WTC11 (cell line): ENCODE measurements at regions not wholly inside any gene's neighbourhood (a gene's known extent, or its start where the extent isn't known, plus 50 kb on each side); places are given as distances from the start of the nearest gene placed in this dataset.

Source experiments
- ATAC-seq: fragments of 200-7000 bp; cut with Tn5 transposase; 2 replicates; pipeline ENCODE4 v1.10.0; 2021; ENCODE audit warnings: mild to moderate bottlenecking, moderate library complexity
- CTCF ChIA-PET: fragments of 300-600 bp; sonication (Branson Sonifier 250); formaldehyde crosslinking; loops from one replicate; lab custom pipeline; 2021; ENCODE audit warnings: antibody characterized with exemption; lab: Charles Lee
- POLR2A ChIA-PET: fragments of 350-600 bp; sonication (Branson Sonifier 250); formaldehyde crosslinking; loops from one replicate; lab custom pipeline; 2021; ENCODE audit warnings: antibody characterized with exemption; lab: Charles Lee
- DNase-seq: peaks from one replicate; pipeline ENCODE4 v3.0.0; 2021; ENCODE audit warnings: low spot score
- H3K27ac Mint-ChIP-seq: 2 replicates; pipeline ENCODE4 v1.8.0; 2021; ENCODE audit warnings: mixed read lengths
- H3K27me3 Mint-ChIP-seq: 2 replicates; pipeline ENCODE4 v1.8.0; 2021; ENCODE audit warnings: low read depth, mild to moderate bottlenecking, moderate library complexity, mixed read lengths
- H3K36me3 Mint-ChIP-seq: 2 replicates; pipeline ENCODE4 v1.8.0; 2021; ENCODE audit warnings: mixed read lengths
- H3K4me1 Mint-ChIP-seq: 2 replicates; pipeline ENCODE4 v1.8.0; 2022; ENCODE audit warnings: mixed read lengths
- H3K4me3 Mint-ChIP-seq: 2 replicates; pipeline ENCODE4 v1.8.0; 2021; ENCODE audit warnings: mild to moderate bottlenecking, moderate library complexity, mixed read lengths
- H3K9me3 Mint-ChIP-seq: 2 replicates; pipeline ENCODE4 v1.8.0; 2021; ENCODE audit warnings: mixed read lengths
- ATF1 ChIP-seq: sonication (generic); formaldehyde crosslinking; IDR thresholded peaks from 2 replicates; pipeline ENCODE4 v1.8.1; 2023; ENCODE audit warnings: mild to moderate bottlenecking, moderate library complexity, missing genetic modification reagents
- FOXJ3 ChIP-seq: sonication (generic); formaldehyde crosslinking; IDR thresholded peaks from 2 replicates; pipeline ENCODE4 v1.9.0; 2021; ENCODE audit warnings: missing genetic modification reagents, mild to moderate bottlenecking, borderline replicate concordance
- FOXK1 ChIP-seq: sonication (generic); formaldehyde crosslinking; IDR thresholded peaks from 2 replicates; pipeline ENCODE4 v1.8.0; 2022; ENCODE audit warnings: mild to moderate bottlenecking, moderate library complexity, missing genetic modification reagents
- GTF2I ChIP-seq: fragments of 250-450 bp; sonication (Bioruptor Pico); conservative IDR thresholded peaks from 2 replicates; pipeline ENCODE4 v1.4.0; 2021; ENCODE audit warnings: mild to moderate bottlenecking
- JAZF1 ChIP-seq: fragments of 250-450 bp; sonication (Bioruptor Pico); IDR thresholded peaks from 2 replicates; pipeline ENCODE4 v1.9.0; 2021; ENCODE audit warnings: moderate library complexity, mild to moderate bottlenecking, inconsistent platforms
- NFE2L1 ChIP-seq: sonication (generic); formaldehyde crosslinking; IDR thresholded peaks from 2 replicates; pipeline ENCODE4 v1.8.1; 2023; ENCODE audit warnings: missing genetic modification reagents
- RORB ChIP-seq: fragments of 250-450 bp; sonication (Bioruptor Pico); IDR thresholded peaks from 2 replicates; pipeline ENCODE4 v1.9.0; 2021; ENCODE audit warnings: mild to moderate bottlenecking
- SOX15 ChIP-seq: fragments of 250-450 bp; sonication (Bioruptor Pico); IDR thresholded peaks from 2 replicates; pipeline ENCODE4 v1.9.0; 2021; ENCODE audit warnings: mild to moderate bottlenecking
- SP1 ChIP-seq: sonication (generic); formaldehyde crosslinking; conservative IDR thresholded peaks from 2 replicates; pipeline ENCODE4 v1.8.1; 2022; ENCODE audit warnings: missing genetic modification reagents
- ZBTB21 ChIP-seq: sonication (generic); formaldehyde crosslinking; IDR thresholded peaks from 2 replicates; pipeline ENCODE4 v1.8.1; 2023; ENCODE audit warnings: mild to moderate bottlenecking, missing genetic modification reagents, borderline replicate concordance
- ZNF121 ChIP-seq: sonication (generic); formaldehyde crosslinking; IDR thresholded peaks from 2 replicates; pipeline ENCODE4 v1.8.0; 2023; ENCODE audit warnings: missing genetic modification reagents
- ZNF138 ChIP-seq: sonication (generic); formaldehyde crosslinking; conservative IDR thresholded peaks from 2 replicates; pipeline ENCODE4 v1.8.1; 2022; ENCODE audit warnings: mild to moderate bottlenecking, moderate library complexity, missing genetic modification reagents
- ZNF232 ChIP-seq: sonication (generic); formaldehyde crosslinking; IDR thresholded peaks from 2 replicates; pipeline ENCODE4 v1.8.0; 2022; ENCODE audit warnings: mild to moderate bottlenecking, missing genetic modification reagents
- ZNF263 ChIP-seq: sonication (generic); formaldehyde crosslinking; IDR thresholded peaks from 2 replicates; pipeline ENCODE4 v1.8.1; 2022; ENCODE audit warnings: low read depth, mild to moderate bottlenecking, moderate library complexity, missing genetic modification reagents
- ZNF416 ChIP-seq: fragments of 250-450 bp; sonication (Bioruptor Pico); IDR thresholded peaks from 2 replicates; pipeline ENCODE4 v1.9.0; 2021; ENCODE audit warnings: mild to moderate bottlenecking, inconsistent platforms
- TF ChIP-seq, protein P1 (sequence below): sonication (generic); formaldehyde crosslinking; conservative IDR thresholded peaks from 2 replicates; pipeline ENCODE4 v1.8.1; 2023; ENCODE audit warnings: mild to moderate bottlenecking, low read depth, missing genetic modification reagents, moderate library complexity
- TF ChIP-seq, protein P2 (sequence below): sonication (generic); formaldehyde crosslinking; IDR thresholded peaks from 2 replicates; pipeline ENCODE4 v1.8.1; 2022; ENCODE audit warnings: mild to moderate bottlenecking, missing genetic modification reagents, moderate library complexity, borderline replicate concordance
- TF ChIP-seq, protein P3 (sequence below): sonication (generic); formaldehyde crosslinking; IDR thresholded peaks from 2 replicates; pipeline ENCODE4 v1.8.1; 2023; ENCODE audit warnings: mild to moderate bottlenecking, missing genetic modification reagents, moderate library complexity
- TF ChIP-seq, protein P4 (sequence below): sonication (generic); formaldehyde crosslinking; IDR thresholded peaks from 2 replicates; pipeline ENCODE4 v1.8.1; 2022; ENCODE audit warnings: mild to moderate bottlenecking, moderate library complexity, missing genetic modification reagents
- TF ChIP-seq, protein P5 (sequence below): sonication (generic); formaldehyde crosslinking; IDR thresholded peaks from 2 replicates; pipeline ENCODE4 v1.8.0; 2022; ENCODE audit warnings: mild to moderate bottlenecking, missing genetic modification reagents
- TF ChIP-seq, protein P6 (sequence below): sonication (generic); formaldehyde crosslinking; IDR thresholded peaks from 2 replicates; pipeline ENCODE4 v1.8.0; 2022; ENCODE audit warnings: mild to moderate bottlenecking, missing genetic modification reagents
- TF ChIP-seq, protein P7 (sequence below): fragments of 250-450 bp; sonication (Bioruptor Pico); IDR thresholded peaks from 2 replicates; pipeline ENCODE4 v2.1.2; 2022; ENCODE audit warnings: mild to moderate bottlenecking, moderate library complexity
- TF ChIP-seq, protein P8 (sequence below): sonication (generic); formaldehyde crosslinking; IDR thresholded peaks from 2 replicates; pipeline ENCODE4 v1.8.0; 2023; ENCODE audit warnings: missing genetic modification reagents
- TF ChIP-seq, protein P9 (sequence below): fragments of 250-450 bp; sonication (Bioruptor Pico); IDR thresholded peaks from 2 replicates; pipeline ENCODE4 v1.9.0; 2021; ENCODE audit warnings: mild to moderate bottlenecking
- TF ChIP-seq, protein P10 (sequence below): sonication (generic); formaldehyde crosslinking; conservative IDR thresholded peaks from 2 replicates; pipeline ENCODE4 v1.8.1; 2022; ENCODE audit warnings: mild to moderate bottlenecking, missing genetic modification reagents

DNA sequence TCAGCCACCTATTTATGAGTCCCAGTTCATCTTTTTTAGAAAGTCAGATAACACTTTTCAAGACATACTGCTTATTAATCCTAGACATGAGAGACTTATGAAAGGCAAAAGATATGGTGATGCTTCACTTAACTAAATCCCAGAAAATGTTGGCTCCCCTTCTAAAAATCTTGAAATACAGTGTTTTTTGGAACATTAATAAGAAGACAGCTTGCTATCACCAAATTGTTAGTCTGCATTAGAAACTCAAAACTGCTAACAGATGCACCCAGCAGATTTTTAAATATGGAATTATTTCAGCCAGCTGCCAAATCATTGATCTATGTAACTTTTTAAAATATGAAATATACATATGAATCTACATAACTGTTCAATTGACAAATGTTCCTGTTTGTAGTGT, 108.6 kb upstream of the TIAM2 start:
- no peak for ATAC-seq
- no peak overlapping the region for H3K4me3 Mint-ChIP-seq

DNA sequence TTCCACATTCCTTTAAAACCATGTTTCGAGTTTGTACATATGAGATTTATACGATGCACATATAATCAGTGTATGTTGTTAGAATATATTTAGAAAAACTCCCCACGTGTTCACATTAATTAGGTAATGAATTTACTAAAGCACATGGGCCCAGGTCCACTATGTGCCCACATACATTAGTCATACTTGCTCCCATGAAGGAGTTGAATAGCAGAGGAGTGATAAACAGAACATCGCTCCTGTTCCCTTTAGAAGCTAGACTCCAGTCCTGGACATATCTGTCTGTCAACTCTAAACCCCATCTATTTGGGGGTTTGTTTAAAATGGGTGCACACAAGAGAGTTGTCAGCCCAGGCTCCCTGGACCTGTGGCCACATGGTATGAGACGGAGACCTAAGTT, 108.1 kb upstream of the TIAM2 start:
- ATAC-seq (no peak), DNase-seq (no peak)
- no peaks in the 10 kb centered on the region for H3K27me3 Mint-ChIP-seq
- 0 out of 2 replicates have a peak, but pooled peaks cover 8% of the 10 kb centered on the region for H3K36me3 Mint-ChIP-seq
- H3K9me3 Mint-ChIP-seq: 0 out of 2 replicates have a peak, but pooled peaks cover 4% of the 10 kb centered on the region
- ChIA-PET CTCF (interaction anchor here (1.9 kb wide), 1 partner anchor 19 kb away, joined by 6 read pairs; no protein-coding TSS in a partner anchor), POLR2A (no interaction called here)
- H3K4me3 Mint-ChIP-seq: no peak overlapping the region
- H3K27ac Mint-ChIP-seq: no peak overlapping the region
- H3K4me1 Mint-ChIP-seq: peaks cover 8% of the 10 kb centered on the region
- TF ChIP-seq, protein P1, sequence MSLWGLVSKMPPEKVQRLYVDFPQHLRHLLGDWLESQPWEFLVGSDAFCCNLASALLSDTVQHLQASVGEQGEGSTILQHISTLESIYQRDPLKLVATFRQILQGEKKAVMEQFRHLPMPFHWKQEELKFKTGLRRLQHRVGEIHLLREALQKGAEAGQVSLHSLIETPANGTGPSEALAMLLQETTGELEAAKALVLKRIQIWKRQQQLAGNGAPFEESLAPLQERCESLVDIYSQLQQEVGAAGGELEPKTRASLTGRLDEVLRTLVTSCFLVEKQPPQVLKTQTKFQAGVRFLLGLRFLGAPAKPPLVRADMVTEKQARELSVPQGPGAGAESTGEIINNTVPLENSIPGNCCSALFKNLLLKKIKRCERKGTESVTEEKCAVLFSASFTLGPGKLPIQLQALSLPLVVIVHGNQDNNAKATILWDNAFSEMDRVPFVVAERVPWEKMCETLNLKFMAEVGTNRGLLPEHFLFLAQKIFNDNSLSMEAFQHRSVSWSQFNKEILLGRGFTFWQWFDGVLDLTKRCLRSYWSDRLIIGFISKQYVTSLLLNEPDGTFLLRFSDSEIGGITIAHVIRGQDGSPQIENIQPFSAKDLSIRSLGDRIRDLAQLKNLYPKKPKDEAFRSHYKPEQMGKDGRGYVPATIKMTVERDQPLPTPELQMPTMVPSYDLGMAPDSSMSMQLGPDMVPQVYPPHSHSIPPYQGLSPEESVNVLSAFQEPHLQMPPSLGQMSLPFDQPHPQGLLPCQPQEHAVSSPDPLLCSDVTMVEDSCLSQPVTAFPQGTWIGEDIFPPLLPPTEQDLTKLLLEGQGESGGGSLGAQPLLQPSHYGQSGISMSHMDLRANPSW (CRISPR knock-in tag): no peak
- TF ChIP-seq SOX15 (no peak), ZNF416 (CRISPR knock-in tag) (no peak), FOXK1 (no peak), ZBTB21 (CRISPR knock-in tag) (no peak), ZNF121 (CRISPR knock-in tag) (no peak), RORB (CRISPR knock-in tag) (no peak)
- TF ChIP-seq, protein P2, sequence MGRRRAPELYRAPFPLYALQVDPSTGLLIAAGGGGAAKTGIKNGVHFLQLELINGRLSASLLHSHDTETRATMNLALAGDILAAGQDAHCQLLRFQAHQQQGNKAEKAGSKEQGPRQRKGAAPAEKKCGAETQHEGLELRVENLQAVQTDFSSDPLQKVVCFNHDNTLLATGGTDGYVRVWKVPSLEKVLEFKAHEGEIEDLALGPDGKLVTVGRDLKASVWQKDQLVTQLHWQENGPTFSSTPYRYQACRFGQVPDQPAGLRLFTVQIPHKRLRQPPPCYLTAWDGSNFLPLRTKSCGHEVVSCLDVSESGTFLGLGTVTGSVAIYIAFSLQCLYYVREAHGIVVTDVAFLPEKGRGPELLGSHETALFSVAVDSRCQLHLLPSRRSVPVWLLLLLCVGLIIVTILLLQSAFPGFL: no peak
- TF ChIP-seq, protein P3, sequence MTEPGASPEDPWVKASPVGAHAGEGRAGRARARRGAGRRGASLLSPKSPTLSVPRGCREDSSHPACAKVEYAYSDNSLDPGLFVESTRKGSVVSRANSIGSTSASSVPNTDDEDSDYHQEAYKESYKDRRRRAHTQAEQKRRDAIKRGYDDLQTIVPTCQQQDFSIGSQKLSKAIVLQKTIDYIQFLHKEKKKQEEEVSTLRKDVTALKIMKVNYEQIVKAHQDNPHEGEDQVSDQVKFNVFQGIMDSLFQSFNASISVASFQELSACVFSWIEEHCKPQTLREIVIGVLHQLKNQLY (CRISPR knock-in tag): no peak

More for the DNA sequence above, 108.6 kb upstream of the TIAM2 start:
- CTCF ChIA-PET: interaction anchor here (1.9 kb wide), 1 partner anchor 18 kb away, joined by 6 read pairs; no protein-coding TSS in a partner anchor
- 0 out of 2 replicates have a peak, but pooled peaks cover 4% of the 10 kb centered on the region for H3K9me3 Mint-ChIP-seq
- 0 out of 2 replicates have a peak, but pooled peaks cover 8% of the 10 kb centered on the region for H3K36me3 Mint-ChIP-seq
- H3K27me3 Mint-ChIP-seq: no peaks in the 10 kb centered on the region
- TF ChIP-seq ZNF263 (no peak), ZNF138 (CRISPR knock-in tag) (no peak), SP1 (CRISPR knock-in tag) (no peak), FOXJ3 (no peak), JAZF1 (no peak), NFE2L1 (CRISPR knock-in tag) (no peak), ATF1 (CRISPR knock-in tag) (no peak), GTF2I (CRISPR knock-in tag) (no peak), ZNF232 (CRISPR knock-in tag) (no peak)
- TF ChIP-seq, protein P4, sequence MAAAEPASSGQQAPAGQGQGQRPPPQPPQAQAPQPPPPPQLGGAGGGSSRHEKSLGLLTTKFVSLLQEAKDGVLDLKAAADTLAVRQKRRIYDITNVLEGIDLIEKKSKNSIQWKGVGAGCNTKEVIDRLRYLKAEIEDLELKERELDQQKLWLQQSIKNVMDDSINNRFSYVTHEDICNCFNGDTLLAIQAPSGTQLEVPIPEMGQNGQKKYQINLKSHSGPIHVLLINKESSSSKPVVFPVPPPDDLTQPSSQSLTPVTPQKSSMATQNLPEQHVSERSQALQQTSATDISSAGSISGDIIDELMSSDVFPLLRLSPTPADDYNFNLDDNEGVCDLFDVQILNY: no peak
- TF ChIP-seq, protein P5, sequence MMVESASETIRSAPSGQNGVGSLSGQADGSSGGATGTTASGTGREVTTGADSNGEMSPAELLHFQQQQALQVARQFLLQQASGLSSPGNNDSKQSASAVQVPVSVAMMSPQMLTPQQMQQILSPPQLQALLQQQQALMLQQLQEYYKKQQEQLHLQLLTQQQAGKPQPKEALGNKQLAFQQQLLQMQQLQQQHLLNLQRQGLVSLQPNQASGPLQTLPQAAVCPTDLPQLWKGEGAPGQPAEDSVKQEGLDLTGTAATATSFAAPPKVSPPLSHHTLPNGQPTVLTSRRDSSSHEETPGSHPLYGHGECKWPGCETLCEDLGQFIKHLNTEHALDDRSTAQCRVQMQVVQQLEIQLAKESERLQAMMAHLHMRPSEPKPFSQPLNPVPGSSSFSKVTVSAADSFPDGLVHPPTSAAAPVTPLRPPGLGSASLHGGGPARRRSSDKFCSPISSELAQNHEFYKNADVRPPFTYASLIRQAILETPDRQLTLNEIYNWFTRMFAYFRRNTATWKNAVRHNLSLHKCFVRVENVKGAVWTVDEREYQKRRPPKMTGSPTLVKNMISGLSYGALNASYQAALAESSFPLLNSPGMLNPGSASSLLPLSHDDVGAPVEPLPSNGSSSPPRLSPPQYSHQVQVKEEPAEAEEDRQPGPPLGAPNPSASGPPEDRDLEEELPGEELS (CRISPR knock-in tag): no peak
- TF ChIP-seq, protein P6, sequence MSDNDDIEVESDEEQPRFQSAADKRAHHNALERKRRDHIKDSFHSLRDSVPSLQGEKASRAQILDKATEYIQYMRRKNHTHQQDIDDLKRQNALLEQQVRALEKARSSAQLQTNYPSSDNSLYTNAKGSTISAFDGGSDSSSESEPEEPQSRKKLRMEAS: no peak
- TF ChIP-seq, protein P7, sequence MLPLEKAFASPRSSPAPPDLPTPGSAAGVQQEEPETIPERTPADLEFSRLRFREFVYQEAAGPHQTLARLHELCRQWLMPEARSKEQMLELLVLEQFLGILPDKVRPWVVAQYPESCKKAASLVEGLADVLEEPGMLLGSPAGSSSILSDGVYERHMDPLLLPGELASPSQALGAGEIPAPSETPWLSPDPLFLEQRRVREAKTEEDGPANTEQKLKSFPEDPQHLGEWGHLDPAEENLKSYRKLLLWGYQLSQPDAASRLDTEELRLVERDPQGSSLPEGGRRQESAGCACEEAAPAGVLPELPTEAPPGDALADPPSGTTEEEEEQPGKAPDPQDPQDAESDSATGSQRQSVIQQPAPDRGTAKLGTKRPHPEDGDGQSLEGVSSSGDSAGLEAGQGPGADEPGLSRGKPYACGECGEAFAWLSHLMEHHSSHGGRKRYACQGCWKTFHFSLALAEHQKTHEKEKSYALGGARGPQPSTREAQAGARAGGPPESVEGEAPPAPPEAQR (CRISPR knock-in tag): no peak
- TF ChIP-seq, protein P8, sequence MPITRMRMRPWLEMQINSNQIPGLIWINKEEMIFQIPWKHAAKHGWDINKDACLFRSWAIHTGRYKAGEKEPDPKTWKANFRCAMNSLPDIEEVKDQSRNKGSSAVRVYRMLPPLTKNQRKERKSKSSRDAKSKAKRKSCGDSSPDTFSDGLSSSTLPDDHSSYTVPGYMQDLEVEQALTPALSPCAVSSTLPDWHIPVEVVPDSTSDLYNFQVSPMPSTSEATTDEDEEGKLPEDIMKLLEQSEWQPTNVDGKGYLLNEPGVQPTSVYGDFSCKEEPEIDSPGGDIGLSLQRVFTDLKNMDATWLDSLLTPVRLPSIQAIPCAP (CRISPR knock-in tag): no peak
- TF ChIP-seq, protein P9, sequence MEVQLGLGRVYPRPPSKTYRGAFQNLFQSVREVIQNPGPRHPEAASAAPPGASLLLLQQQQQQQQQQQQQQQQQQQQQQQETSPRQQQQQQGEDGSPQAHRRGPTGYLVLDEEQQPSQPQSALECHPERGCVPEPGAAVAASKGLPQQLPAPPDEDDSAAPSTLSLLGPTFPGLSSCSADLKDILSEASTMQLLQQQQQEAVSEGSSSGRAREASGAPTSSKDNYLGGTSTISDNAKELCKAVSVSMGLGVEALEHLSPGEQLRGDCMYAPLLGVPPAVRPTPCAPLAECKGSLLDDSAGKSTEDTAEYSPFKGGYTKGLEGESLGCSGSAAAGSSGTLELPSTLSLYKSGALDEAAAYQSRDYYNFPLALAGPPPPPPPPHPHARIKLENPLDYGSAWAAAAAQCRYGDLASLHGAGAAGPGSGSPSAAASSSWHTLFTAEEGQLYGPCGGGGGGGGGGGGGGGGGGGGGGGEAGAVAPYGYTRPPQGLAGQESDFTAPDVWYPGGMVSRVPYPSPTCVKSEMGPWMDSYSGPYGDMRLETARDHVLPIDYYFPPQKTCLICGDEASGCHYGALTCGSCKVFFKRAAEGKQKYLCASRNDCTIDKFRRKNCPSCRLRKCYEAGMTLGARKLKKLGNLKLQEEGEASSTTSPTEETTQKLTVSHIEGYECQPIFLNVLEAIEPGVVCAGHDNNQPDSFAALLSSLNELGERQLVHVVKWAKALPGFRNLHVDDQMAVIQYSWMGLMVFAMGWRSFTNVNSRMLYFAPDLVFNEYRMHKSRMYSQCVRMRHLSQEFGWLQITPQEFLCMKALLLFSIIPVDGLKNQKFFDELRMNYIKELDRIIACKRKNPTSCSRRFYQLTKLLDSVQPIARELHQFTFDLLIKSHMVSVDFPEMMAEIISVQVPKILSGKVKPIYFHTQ: no peak
- TF ChIP-seq, protein P10, sequence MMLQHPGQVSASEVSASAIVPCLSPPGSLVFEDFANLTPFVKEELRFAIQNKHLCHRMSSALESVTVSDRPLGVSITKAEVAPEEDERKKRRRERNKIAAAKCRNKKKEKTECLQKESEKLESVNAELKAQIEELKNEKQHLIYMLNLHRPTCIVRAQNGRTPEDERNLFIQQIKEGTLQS (CRISPR knock-in tag): no peak
- no peak for DNase-seq
- peaks cover 8% of the 10 kb centered on the region for H3K4me1 Mint-ChIP-seq
- H3K27ac Mint-ChIP-seq: no peak overlapping the region
- POLR2A ChIA-PET: no interaction called here
